Ascending aorta (tissue), 2 donors: ENCODE measurements at regions not wholly inside any gene's neighbourhood (a gene's known extent, or its start where the extent isn't known, plus 50 kb on each side); places are given as distances from the start of the nearest gene placed in this dataset.

Experiments used
- DNase-seq, 2 donors: peaks; one replicate each; pipeline ENCODE4 v3.0.0-alpha.2; 2019; ENCODE audit warnings: low spot score in 2 of 2
- H3K27ac ChIP-seq, 2 donors: fragments of 200-600 bp; sonication (generic); one replicate each; pipeline ENCODE4 v1.5.1; 2016 to 2017; ENCODE audit warnings: mild to moderate bottlenecking in 1 of 2
- H3K27me3 ChIP-seq: fragments of 200-600 bp; sonication (generic); one replicate; pipeline ENCODE4 v1.5.1; 2017
- H3K36me3 ChIP-seq, 2 donors: fragments of 200-600 bp; sonication (generic); one replicate each; pipeline ENCODE4 v1.5.1; 2016
- H3K4me1 ChIP-seq, 2 donors: fragments of 200-600 bp; sonication (generic); one replicate each; pipeline ENCODE4 v1.5.1; 2016 to 2017; ENCODE audit warnings: mild to moderate bottlenecking in 1 of 2
- H3K4me3 ChIP-seq, 2 donors: fragments of 200-600 bp; sonication (generic); one replicate each; pipeline ENCODE4 v1.5.1; 2016 to 2017; ENCODE audit warnings: mild to moderate bottlenecking in 1 of 2
- H3K9me3 ChIP-seq, 2 donors: fragments of 200-600 bp; sonication (generic); one replicate each; pipeline ENCODE4 v1.5.1; 2016
- CTCF ChIP-seq, 3 experiments: fragments of 200-600 bp in 2 of 3; fragments of 450-650 bp in 1 of 3; sonication (generic) in 2 of 3; IDR thresholded peaks; one replicate each; pipeline ENCODE4 v1.5.1; 2016 to 2019; ENCODE audit warnings: antibody characterized with exemption in 3 of 3, mild to moderate bottlenecking in 1 of 3, moderate library complexity in 1 of 3
- intact Hi-C: fragments of 100-400 bp; cut with DNase I; formaldehyde crosslinking; loops from one replicate; pipeline ENCODE4 v1.15.1; 2023

GRCh38 chr1:68331117-68331865 lies 99.0 kb upstream of the WLS start:
- Histone ChIP-seq H3K27me3 (no peaks in the 10 kb centered on the region), H3K9me3 (no peaks in the 10 kb centered on the region), H3K4me3 (no peak overlapping the region), H3K36me3 (no peaks in the 10 kb centered on the region), H3K27ac (no peak overlapping the region), H3K4me1 (no peaks in the 10 kb centered on the region)
- intact Hi-C loops: no loop called here
- no peak for DNase-seq
- no peak for TF ChIP-seq CTCF (IDR thresholded peaks at IDR 0.05)

- Histone ChIP-seq H3K4me1 (no peaks in the 10 kb centered on the region), H3K27me3 (no peaks in the 10 kb centered on the region), H3K4me3 (no peak overlapping the region), H3K9me3 (no peaks in the 10 kb centered on the region), H3K36me3 (no peaks in the 10 kb centered on the region), H3K27ac (no peak overlapping the region)
- no peak for TF ChIP-seq CTCF (IDR thresholded peaks at IDR 0.05)
- DNase-seq: no peak
- intact Hi-C loops: no loop called here
These were observed 98.1 kb upstream of the WLS start for GRCh38 chr1:68330391-68330790.

GRCh38 chr1:68329096-68329835 lies 96.9 kb upstream of the WLS start:
- no peaks in the 10 kb centered on the region for H3K36me3 ChIP-seq
- DNase-seq: no peak
- no peaks in the 10 kb centered on the region for H3K9me3 ChIP-seq
- no peaks in the 10 kb centered on the region for H3K27me3 ChIP-seq
- no peaks in the 10 kb centered on the region for H3K4me1 ChIP-seq
- H3K27ac ChIP-seq: no peak overlapping the region
- intact Hi-C loops: loop anchor here (10.0 kb wide), 3 partner anchors 474 to 794 kb away; no protein-coding TSS in a partner anchor
- H3K4me3 ChIP-seq: no peak overlapping the region
- no peak for TF ChIP-seq CTCF (IDR thresholded peaks at IDR 0.05)

- H3K9me3 ChIP-seq: no peaks in the 10 kb centered on the region
- no peak overlapping the region for H3K4me3 ChIP-seq
- peaks cover 0 to 2% of the 10 kb centered on the region in 2 donors for H3K4me1 ChIP-seq
- no peaks in the 10 kb centered on the region for H3K36me3 ChIP-seq
- TF ChIP-seq CTCF (IDR thresholded peaks at IDR 0.05): no peak
- H3K27ac ChIP-seq: no peak overlapping the region
- no peaks in the 10 kb centered on the region for H3K27me3 ChIP-seq
- intact Hi-C loops: loop anchor here (10.0 kb wide), 3 partner anchors 474 to 794 kb away; no protein-coding TSS in a partner anchor
- DNase-seq: no peak
These were observed 96.2 kb upstream of the WLS start for GRCh38 chr1:68328490-68328889.

GRCh38 chr1:68327414-68327813 lies 95.1 kb upstream of the WLS start:
- Histone ChIP-seq H3K4me1 (peaks cover 0 to 2% of the 10 kb centered on the region in 2 donors), H3K4me3 (no peak overlapping the region), H3K9me3 (no peaks in the 10 kb centered on the region), H3K27ac (no peak overlapping the region), H3K27me3 (no peaks in the 10 kb centered on the region), H3K36me3 (no peaks in the 10 kb centered on the region)
- no peak for TF ChIP-seq CTCF (IDR thresholded peaks at IDR 0.05)
- intact Hi-C loops: loop anchor here (10.0 kb wide), 3 partner anchors 473 to 793 kb away; no protein-coding TSS in a partner anchor
- no peak for DNase-seq
